ENCODE measurements at regions not wholly inside any gene's neighbourhood (a gene's known extent, or its start where the extent isn't known, plus 50 kb on each side); places are given as distances from the start of the nearest gene placed in this dataset.
"Not testable (repeated sequence)": the region's sequence is repeated elsewhere in the genome, so short reads cannot be mapped to it uniquely, and the experiment has no call there.

GRCh38 chr6:1445650-1446330, 56.4 kb downstream of the FOXF2 start:
- DNase-seq (ENCODE audit: low read depth) = no peak

GRCh38 chr6:1449896-1450295, 60.5 kb downstream of the FOXF2 start:
- no peak for DNase-seq (ENCODE audit: low read depth)

DNA sequence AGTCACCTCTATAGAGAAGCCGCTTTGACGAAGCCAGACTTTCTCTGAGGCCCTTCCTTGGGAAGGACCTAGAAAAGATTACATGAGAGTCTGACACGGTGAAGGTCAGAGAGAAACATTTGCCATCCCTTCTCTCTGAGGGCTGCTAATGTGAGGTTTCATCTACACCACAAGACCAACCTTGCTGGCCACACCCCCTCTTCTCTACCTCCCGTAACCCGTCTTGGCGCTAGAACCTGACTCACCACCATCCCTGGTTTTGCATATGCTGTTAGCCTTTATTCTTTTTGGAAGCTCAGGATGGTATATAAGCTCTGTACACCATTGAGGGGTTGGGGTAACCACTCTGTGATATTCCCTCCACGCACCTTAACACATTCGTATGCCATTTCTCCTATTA, 63.6 kb downstream of the FOXF2 start:
- DNase-seq (ENCODE audit: low read depth) = no peak

DNA sequence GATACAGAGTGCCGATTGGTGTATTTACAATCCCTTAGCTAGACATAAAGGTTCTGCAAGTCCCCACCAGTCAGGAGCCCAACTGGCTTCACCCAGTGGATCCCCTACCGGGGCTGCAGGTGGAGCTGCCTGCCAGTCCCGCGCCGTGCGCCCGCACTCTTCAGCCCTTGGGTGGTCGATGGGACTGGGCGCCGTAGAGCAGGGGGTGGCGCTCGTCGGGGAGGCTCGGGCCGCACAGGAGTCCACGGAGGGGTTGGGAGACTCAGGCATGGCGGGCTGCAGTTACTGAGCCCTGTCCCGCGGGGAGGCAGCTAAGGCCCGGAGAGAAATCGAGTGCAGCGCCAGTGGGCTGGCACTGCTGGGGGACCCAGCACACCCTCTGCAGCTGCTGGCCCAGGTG, 67.4 kb downstream of the FOXF2 start:
- not testable (repeated sequence) for DNase-seq (ENCODE audit: low read depth)

GRCh38 chr6:1461207-1461606, 71.8 kb downstream of the FOXF2 start:
- no peak for DNase-seq (ENCODE audit: low read depth)

DNA sequence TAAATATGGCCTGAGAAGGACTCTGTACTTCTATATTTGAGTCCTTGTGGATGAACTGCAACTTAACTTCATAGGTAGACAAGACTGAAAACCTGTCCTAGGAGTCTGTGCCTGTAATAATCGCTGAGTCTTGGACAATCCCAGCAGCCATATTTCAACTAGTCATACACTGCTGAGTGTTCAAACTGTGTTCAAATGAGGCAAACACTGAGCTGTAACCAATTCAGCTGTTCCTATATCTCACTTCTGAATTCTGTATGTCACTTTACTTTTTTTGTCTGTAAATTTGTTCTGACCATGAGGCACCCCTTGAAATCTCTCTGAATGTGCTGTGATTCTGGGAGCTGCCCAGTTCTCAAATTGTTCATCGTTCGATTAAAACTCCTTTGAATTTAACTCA, 72.4 kb downstream of the FOXF2 start:
- no peak for DNase-seq (ENCODE audit: low read depth)

DNA sequence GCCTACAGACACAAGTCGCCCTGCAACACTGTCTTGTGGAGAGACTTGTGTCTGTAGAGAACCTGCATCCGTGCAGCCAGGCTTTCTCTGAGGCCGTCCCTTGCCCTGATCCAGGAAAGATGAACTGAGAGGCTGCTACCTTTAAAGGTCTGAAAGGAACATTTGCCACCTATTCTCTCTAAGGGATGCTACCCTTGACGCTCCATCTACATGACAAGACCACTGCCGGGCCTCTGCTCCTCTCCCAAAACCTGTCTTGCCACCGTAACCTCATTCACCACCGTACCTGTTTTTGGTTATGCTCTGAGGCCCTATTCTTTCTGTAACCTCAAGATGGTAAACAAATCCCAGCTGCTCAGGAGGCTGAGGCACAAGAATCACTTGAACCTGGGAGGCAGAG, 73.9 kb downstream of the FOXF2 start:
- DNase-seq (ENCODE audit: low read depth) = no peak

- no peak for DNase-seq (ENCODE audit: low read depth)
Measured at GRCh38 chr6:1463751-1464426, 74.5 kb downstream of the FOXF2 start.

DNA sequence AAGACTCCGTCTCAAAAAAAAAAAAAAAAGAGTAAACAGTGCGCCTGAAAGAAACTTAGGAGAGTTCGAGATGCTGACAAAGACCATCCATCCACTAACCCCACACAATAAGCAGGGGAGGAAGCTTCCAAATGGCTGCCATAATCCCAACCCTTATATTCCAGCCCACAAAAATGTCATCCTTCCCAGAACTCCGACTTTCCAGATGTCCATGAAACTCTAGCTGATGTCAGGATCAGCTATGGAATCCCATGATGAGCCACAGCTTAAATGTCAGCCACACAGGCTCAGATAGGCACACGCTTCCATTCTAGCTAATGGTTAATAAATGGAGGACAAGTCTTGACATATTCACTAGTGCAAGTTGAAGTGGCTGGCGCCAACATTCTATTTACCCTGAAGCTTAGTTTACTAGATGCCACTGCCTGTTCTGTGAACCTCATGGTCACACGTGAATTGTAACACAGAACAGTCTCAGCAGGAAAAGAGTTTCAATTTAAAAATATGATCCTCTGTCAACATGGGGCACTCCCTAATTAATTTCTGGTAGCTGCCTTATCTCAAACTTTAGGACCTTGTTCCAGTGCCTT, 75.5 kb downstream of the FOXF2 start:
- no peak for DNase-seq (ENCODE audit: low read depth)

- no peak for DNase-seq (ENCODE audit: low read depth)
Measured at GRCh38 chr6:1468126-1468525, 78.8 kb downstream of the FOXF2 start.

GRCh38 chr6:1470040-1470439, 80.7 kb downstream of the FOXF2 start:
- no peak for DNase-seq (ENCODE audit: low read depth)

- no peak for DNase-seq (ENCODE audit: low read depth)
Measured at GRCh38 chr6:1472643-1473042, 83.3 kb downstream of the FOXF2 start.

DNA sequence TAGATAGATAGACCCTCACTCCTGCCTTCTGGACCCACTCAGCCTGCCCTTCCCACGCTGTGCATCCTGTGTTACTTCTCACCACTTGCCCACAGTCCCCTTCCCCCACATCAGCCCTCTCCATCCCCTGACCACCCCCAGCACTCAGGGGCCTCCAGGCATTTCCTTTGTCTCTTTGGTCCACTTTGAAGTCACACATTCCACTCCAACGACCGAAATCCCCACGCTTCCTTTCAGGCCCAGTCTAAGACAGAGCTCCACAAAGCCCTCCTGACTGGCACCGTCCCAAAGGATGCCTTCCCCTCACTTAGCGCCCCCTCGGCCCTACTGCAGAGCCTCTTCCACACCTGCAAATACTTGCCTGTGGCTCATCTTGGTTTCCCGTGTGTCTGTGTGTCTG, 83.8 kb downstream of the FOXF2 start:
- DNase-seq (ENCODE audit: low read depth) = no peak

GRCh38 chr6:1473598-1473997, 84.2 kb downstream of the FOXF2 start:
- DNase-seq (ENCODE audit: low read depth) = no peak

GRCh38 chr6:1474205-1474604, 84.8 kb downstream of the FOXF2 start:
- no peak for DNase-seq (ENCODE audit: low read depth)

GRCh38 chr6:1475174-1475573, 85.8 kb downstream of the FOXF2 start:
- no peak for DNase-seq (ENCODE audit: low read depth)

DNA sequence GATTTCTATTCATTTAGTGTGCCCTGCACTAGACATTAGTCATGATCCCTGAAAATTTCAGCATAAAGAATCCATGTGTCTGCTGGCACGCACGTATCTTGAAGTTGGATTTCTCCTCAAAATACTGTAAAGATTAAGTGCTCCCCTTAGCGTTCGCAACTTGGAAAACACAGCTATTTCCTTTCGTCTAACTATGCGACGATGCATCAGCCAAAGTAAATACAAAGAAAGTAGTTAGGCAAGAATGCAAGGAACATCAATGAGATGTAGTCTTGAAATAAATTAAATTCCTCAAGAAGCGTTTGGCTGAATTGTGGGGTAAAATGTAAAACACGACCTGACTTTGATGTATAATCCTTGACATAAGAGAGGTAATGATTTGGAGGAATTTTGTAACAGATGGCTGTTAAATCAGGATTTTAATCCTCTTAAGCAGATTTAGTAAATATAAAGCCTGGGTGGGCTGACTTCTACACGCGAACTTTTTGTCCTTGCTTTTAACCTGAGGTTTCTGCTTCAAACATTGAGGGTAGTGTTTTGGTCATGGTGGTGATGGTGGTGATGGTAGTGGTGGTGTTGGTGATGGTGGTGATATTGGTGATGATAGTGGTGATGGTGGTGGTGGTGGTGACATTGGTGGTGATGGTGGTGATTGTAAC, 88.2 kb downstream of the FOXF2 start:
- no peak for DNase-seq (ENCODE audit: low read depth)

GRCh38 chr6:1478163-1478826, 88.9 kb downstream of the FOXF2 start:
- DNase-seq (ENCODE audit: low read depth) = not testable (repeated sequence)

GRCh38 chr6:1479095-1479494, 89.7 kb downstream of the FOXF2 start:
- DNase-seq (ENCODE audit: low read depth) = no peak

DNA sequence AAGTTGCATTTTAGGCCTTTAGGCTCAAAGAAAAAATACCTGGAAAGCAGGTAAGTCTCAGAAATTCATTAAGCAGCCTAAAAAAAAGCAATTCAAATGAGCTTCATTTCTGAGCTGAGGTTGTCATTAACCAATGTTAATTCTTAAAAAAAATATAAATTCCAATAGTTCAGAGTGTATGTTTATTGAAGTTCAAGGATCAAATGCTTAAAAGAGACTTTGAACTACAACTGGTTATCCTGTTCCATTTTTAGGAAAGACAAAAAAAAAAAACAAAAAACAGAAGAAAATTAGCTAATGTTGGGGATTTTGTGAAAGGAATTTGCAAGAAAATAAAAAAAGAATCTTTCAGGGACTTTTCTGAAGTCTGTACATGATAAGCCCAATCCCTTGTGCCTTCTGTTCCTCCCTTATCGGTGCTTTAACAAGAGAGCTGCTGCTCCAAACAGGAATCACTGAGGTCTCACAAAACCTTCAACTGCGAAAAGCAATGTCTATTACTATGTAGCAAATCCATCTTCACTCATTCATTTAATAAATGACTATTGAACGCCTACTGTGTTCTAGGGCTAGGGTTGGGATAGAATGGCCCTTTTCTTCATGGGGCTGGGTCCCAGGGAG, 90.3 kb downstream of the FOXF2 start:
- DNase-seq (ENCODE audit: low read depth) = no peak

GRCh38 chr6:1481286-1481685, 91.9 kb downstream of the FOXF2 start:
- peak; percentile 53 for DNase-seq (ENCODE audit: low read depth)

Measured in Daoy (cell line).